ENCODE measurements at regions not wholly inside any gene's neighbourhood (a gene's known extent, or its start where the extent isn't known, plus 50 kb on each side); places are given as distances from the start of the nearest gene placed in this dataset.

GRCh38 chr21:28608646-28609045, 384.0 kb downstream of the LTN1 start:
- TF ChIP-seq CTCF (IDR thresholded peaks at IDR 0.05; ENCODE audit: low read depth, low read length, poor library complexity, severe bottlenecking) = no peak
- no peak for TF ChIP-seq EZH2phosphoT487 (IDR thresholded peaks at IDR 0.05; ENCODE audit: borderline replicate concordance, low read length)
